Left colon (tissue), 2 donors: ENCODE measurements at regions not wholly inside any gene's neighbourhood (a gene's known extent, or its start where the extent isn't known, plus 50 kb on each side); places are given as distances from the start of the nearest gene placed in this dataset.

Experiments used
- ATAC-seq: fragments of 200-7000 bp; cut with Tn5 transposase; one replicate; pipeline ENCODE4 v1.9.1; 2020; ENCODE audit warnings: mild to moderate bottlenecking, moderate library complexity
- DNase-seq, 2 donors: peaks; one replicate each; pipeline ENCODE4 v3.0.0-alpha.2; 2020
- intact Hi-C, 2 donors: fragments of 100-400 bp; cut with DNase I in 1 of 2; cut with micrococcal nuclease in 1 of 2; formaldehyde crosslinking; loops; one replicate each; pipeline versions ENCODE4 v1.11.2 to v1.14.0; 2022; cut with DNase I, micrococcal nuclease
- donor health status: DM: no; HTN: no; CAD: no.
- donor health status: DM: yes; HTN: yes; CAD: no.

- DNase-seq (no peak), ATAC-seq (no peak)
- intact Hi-C loops: no loop called here
These were observed 56.8 kb upstream of the CSF3R start for GRCh38 chr1:36539526-36539925.

DNA sequence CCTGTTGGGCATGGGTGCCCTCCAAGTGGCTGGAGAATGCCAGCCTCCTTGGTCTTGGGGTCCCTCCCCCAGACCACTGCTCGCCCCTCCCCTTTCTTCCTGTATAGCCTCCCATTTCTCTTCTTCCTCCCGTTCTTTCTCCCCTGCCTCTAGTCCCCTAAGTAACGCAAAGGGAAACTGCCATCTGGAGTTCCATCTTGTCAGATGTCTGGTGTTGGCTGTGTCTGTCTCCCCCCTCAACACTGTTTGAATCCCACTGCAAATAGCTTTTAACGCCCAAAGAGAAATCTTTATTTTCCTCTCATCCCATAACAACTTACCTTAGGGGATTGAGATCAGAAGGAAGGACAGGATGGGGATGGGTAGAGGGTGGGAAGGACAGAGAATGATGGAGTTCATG, 55.3 kb upstream of the CSF3R start:
- intact Hi-C loops: no loop called here
- no peak for DNase-seq
- ATAC-seq: no peak

GRCh38 chr1:36537190-36537768, 54.6 kb upstream of the CSF3R start:
- DNase-seq (no peak), ATAC-seq (no peak)
- intact Hi-C loops: no loop called here

GRCh38 chr1:36536727-36537126, 54.0 kb upstream of the CSF3R start:
- no peak for ATAC-seq
- intact Hi-C loops: no loop called here
- DNase-seq: no peak

DNA sequence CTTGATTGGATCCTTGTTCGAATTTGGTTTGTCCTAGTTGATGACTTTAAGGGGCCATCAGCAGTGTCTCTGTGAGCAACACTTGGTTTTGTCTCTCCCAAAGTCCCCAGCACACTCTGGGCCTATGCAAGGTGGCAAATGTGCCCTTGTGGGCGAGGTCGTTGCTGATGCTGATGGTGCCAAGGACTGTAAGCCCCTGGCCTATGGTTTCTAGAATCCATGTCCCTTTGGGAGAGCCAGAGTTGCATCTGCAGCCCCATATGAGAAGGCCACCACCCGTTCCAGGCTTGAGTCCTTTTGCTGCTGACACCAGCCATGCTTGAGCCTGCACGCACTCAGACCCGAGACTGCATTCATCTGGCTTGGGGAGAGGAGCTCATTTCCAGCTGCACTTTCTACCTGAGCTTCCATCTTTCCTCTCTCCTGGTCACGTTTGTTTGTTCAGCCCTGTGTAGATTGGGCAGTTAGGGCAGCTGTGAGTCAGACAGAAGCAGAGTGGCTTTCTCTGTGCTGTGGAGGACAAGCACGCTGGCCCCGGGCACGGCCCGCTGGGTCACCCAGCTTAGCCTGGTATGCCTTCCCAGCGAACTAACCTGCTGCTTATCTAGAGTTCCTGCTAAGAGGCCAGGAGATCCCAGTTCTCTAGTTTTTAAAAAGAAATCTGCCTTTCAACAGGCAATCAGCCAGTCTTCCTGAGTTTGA, 52.1 kb upstream of the CSF3R start:
- ATAC-seq (no peak), DNase-seq (no peak)
- intact Hi-C loops: no loop called here

DNA sequence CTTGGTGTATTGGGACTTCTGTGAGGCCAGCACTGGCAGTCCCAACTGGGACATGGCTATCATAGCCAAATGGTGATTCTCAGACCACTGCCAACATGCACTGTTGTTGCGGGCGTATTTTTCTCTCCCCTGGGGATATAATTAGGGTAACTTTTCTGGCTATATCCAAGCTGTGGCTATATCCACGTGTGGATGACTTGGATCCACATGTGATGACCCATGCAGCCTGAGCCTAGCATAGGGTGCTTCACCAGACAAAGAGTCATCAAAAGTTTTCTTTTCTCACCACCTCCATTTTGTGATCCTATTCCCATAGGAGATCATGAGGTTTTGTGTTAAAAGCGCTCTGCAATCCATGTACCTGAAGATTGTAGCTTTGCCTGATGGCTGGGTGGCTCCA, 51.2 kb upstream of the CSF3R start:
- ATAC-seq: no peak
- intact Hi-C loops: no loop called here
- DNase-seq: no peak

GRCh38 chr1:36532810-36533401, 50.2 kb upstream of the CSF3R start:
- intact Hi-C loops: no loop called here
- DNase-seq: no peak
- no peak for ATAC-seq
